Ovary (tissue), 3 donors: ENCODE measurements at regions not wholly inside any gene's neighbourhood (a gene's known extent, or its start where the extent isn't known, plus 50 kb on each side); places are given as distances from the start of the nearest gene placed in this dataset.

Experiments
- EP300 ChIP-seq: sonication (generic); formaldehyde crosslinking; IDR thresholded peaks from one replicate; pipeline ENCODE4 v1.6.1; 2017; ENCODE audit warnings: antibody characterized with exemption
- POLR2A ChIP-seq: fragments of 450-650 bp; IDR thresholded peaks from one replicate; pipeline ENCODE4 v1.6.1; 2017; ENCODE audit warnings: antibody characterized with exemption, mild to moderate bottlenecking, moderate library complexity
- TF ChIP-seq, protein P1 (sequence below), 3 donors: fragments of 450-650 bp in 2 of 3; fragments of 200-600 bp in 1 of 3; IDR thresholded peaks; one replicate each; pipeline versions ENCODE4 v1.5.1 to v1.8.0; 2016 to 2022; ENCODE audit warnings: antibody characterized with exemption in 3 of 3, mild to moderate bottlenecking in 1 of 3
- donor health status: DM: no; HTN: no; CAD: no.

GRCh38 chr9:106800701-106801270 is 62.2 kb upstream of the ZNF462 start:
- TF ChIP-seq POLR2A, result no peak
- no peak for TF ChIP-seq EP300
- TF ChIP-seq, protein P1, sequence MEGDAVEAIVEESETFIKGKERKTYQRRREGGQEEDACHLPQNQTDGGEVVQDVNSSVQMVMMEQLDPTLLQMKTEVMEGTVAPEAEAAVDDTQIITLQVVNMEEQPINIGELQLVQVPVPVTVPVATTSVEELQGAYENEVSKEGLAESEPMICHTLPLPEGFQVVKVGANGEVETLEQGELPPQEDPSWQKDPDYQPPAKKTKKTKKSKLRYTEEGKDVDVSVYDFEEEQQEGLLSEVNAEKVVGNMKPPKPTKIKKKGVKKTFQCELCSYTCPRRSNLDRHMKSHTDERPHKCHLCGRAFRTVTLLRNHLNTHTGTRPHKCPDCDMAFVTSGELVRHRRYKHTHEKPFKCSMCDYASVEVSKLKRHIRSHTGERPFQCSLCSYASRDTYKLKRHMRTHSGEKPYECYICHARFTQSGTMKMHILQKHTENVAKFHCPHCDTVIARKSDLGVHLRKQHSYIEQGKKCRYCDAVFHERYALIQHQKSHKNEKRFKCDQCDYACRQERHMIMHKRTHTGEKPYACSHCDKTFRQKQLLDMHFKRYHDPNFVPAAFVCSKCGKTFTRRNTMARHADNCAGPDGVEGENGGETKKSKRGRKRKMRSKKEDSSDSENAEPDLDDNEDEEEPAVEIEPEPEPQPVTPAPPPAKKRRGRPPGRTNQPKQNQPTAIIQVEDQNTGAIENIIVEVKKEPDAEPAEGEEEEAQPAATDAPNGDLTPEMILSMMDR (IDR thresholded peaks at IDR 0.05), result no peak
